GM12875 (cell line): ENCODE measurements at regions not wholly inside any gene's neighbourhood (a gene's known extent, or its start where the extent isn't known, plus 50 kb on each side); places are given as distances from the start of the nearest gene placed in this dataset.

Experiments used
- H3K4me3 ChIP-seq: one replicate; pipeline ENCODE4 v1.5.1; 2011; ENCODE audit warnings: low read depth, low read length, control low read depth
- TF ChIP-seq, protein P1 (sequence below): IDR thresholded peaks from 2 replicates; pipeline ENCODE4 v1.5.1; 2011; ENCODE audit warnings: low read depth, mild to moderate bottlenecking, control low read depth, inconsistent platforms, low read length, moderate library complexity, borderline replicate concordance; ENCODE audit not compliant: insufficient read depth

DNA sequence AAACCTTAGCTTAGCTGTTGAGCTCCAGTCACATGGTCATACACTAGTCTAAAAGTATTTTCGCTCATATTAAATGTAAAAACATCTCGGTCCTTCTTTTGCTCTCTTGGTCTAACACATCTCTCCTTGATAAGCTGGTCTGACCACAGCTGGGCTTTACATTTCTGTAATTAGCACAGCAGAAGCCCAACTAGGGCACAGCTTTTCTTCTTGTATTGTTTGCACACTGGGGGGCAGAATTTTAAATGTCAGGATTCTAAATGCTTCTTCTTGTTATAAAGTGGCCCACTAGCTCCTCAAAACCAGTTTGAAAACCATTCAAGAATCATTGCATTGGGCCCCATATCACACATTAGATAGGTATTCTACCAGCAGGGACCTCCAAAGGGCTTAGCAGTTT lies 289.1 kb upstream of the PKN2 start:
- no peak overlapping the region for H3K4me3 ChIP-seq
- TF ChIP-seq, protein P1, sequence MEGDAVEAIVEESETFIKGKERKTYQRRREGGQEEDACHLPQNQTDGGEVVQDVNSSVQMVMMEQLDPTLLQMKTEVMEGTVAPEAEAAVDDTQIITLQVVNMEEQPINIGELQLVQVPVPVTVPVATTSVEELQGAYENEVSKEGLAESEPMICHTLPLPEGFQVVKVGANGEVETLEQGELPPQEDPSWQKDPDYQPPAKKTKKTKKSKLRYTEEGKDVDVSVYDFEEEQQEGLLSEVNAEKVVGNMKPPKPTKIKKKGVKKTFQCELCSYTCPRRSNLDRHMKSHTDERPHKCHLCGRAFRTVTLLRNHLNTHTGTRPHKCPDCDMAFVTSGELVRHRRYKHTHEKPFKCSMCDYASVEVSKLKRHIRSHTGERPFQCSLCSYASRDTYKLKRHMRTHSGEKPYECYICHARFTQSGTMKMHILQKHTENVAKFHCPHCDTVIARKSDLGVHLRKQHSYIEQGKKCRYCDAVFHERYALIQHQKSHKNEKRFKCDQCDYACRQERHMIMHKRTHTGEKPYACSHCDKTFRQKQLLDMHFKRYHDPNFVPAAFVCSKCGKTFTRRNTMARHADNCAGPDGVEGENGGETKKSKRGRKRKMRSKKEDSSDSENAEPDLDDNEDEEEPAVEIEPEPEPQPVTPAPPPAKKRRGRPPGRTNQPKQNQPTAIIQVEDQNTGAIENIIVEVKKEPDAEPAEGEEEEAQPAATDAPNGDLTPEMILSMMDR = no peak

DNA sequence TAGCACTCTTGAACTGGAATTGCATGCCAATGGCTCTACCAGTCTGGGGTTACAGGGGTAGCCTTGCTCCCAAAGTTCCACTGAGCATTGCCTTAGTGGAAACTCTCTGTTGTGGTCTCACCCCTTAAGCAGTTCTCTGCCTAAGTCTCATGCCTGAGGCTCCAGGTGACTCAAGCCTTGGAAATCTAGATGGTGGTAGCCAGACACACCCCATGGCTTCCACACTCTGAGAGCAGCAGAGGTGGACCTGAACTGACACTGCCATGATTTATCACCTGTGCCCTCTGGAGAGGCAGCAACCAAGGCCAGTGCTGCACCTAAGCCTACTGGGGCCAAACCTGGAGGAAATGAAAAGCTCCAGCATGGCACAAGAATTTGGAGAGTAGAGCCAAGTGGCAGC lies 285.7 kb upstream of the PKN2 start:
- TF ChIP-seq, protein P1 = no peak
- no peak overlapping the region for H3K4me3 ChIP-seq

DNA sequence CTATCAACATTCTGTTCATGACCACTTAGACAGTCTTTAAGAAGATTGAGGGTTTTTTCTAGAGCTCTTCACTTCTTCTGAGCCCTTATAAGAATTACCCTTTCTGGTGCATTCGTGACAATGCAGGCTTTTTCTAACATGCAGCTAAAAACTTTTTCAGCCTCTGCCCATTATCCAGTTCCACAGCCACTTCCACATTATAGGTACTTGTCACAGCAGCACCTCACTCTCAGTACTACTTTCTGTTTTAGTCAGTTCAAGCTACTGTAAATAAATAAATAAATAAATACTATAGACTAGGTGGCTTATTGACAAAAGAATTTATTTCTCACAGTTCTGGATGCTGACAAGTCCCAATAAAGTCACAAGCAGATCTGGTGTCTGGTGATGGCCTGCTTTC lies 284.4 kb upstream of the PKN2 start:
- TF ChIP-seq, protein P1 = no peak
- no peak overlapping the region for H3K4me3 ChIP-seq

DNA sequence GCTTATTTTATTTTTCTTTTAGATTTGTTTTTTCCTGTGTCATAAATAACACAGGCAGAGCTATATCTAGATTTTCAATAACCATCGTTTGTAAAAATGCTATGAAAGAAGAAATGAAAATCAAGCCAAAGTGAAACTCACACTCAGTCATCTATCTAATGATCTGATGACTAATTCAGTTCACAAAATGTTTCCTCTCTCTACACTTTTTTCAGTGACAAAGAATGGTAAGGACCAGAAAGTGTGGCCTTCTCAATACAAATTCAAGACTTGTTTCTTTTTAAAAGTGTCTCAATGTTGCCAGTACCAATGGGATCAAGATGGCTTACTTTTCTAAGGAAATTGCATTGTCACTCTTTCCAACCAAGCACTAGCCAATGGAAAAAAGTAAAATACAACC lies 282.8 kb upstream of the PKN2 start:
- TF ChIP-seq, protein P1 = no peak
- H3K4me3 ChIP-seq = no peak overlapping the region

DNA sequence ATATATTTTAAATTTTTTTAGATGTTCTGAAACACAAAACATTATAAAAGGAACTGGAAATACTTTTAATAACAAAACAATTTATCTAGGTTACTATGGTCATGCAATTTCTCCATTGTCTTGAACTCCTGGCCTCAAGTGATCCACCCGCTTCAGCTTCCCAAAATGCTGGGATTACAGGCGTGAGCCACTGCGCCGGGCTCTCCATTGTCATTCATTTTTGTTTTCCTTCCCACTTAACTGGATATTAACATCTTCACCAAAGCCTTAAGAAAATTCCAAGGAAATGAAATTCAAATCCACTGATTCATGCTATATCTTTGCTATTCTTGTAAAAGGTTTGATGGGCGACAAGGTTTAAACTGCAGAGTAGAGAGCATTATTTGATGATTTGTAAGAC lies 279.5 kb upstream of the PKN2 start:
- TF ChIP-seq, protein P1 = no peak
- H3K4me3 ChIP-seq = no peak overlapping the region

DNA sequence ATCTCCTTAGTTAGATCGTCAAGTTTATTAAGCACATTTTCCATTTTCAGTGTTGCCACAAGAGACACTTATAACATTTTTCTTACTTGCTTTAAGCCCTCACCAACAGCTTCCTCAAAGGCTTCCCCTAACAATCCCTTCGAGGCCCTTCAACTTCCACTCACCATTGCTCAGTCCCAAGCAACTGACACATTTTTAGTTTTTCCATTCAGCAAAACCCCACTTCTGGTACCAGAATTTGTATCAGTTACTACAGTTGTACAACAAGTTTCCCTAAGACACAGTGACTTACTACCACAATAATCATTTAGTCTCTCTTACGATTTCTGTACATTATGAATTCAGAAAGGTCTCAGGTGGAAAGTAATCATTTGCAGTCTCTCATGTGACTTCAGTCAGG lies 276.8 kb upstream of the PKN2 start:
- H3K4me3 ChIP-seq = no peak overlapping the region
- TF ChIP-seq, protein P1 = no peak

DNA sequence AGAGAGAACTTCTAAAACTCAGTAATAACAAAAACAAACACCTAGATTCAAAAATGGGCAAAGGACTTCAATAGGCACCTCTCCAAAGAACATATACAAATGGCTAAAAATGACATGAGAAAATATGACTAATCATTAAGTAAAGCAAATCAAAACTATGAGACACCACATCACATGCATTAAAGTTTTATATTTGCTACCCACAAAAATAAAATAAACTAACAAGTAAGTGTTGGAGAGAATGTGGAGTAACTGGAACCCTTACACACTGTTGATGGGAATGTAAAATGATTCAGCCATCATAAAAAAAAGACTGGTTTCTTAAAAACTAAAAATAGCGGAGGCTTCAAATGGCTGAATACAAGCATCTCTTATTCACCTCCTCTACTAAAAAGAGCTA lies 262.1 kb upstream of the PKN2 start:
- H3K4me3 ChIP-seq = no peak overlapping the region
- TF ChIP-seq, protein P1 = no peak
